Fibroblast of villous mesenchyme (primary cell): ENCODE measurements at regions not wholly inside any gene's neighbourhood (a gene's known extent, or its start where the extent isn't known, plus 50 kb on each side); places are given as distances from the start of the nearest gene placed in this dataset.

Source experiments
- DNase-seq: peaks from one replicate; pipeline ENCODE4 v3.0.0-alpha.2; 2010; ENCODE audit warnings: low read depth
- H3K4me3 ChIP-seq: 2 replicates; pipeline ENCODE4 v1.5.1; 2011; ENCODE audit warnings: low read depth, mild to moderate bottlenecking, low read length
- CTCF ChIP-seq: IDR thresholded peaks from 2 replicates; pipeline ENCODE4 v1.5.1; 2012; ENCODE audit warnings: low read depth, mild to moderate bottlenecking, low read length; ENCODE audit not compliant: insufficient read depth

GRCh38 chr1:29900712-29901111 is 664.4 kb downstream of the PTPRU start:
- DNase-seq = no peak
- H3K4me3 ChIP-seq = no peak overlapping the region
- TF ChIP-seq CTCF = no peak

GRCh38 chr1:29900104-29900679 is 663.9 kb downstream of the PTPRU start:
- no peak overlapping the region for H3K4me3 ChIP-seq
- no peak for TF ChIP-seq CTCF
- no peak for DNase-seq

GRCh38 chr1:29896791-29897714 is 660.7 kb downstream of the PTPRU start:
- H3K4me3 ChIP-seq = no peak overlapping the region
- TF ChIP-seq CTCF = no peak
- DNase-seq = no peak

DNA sequence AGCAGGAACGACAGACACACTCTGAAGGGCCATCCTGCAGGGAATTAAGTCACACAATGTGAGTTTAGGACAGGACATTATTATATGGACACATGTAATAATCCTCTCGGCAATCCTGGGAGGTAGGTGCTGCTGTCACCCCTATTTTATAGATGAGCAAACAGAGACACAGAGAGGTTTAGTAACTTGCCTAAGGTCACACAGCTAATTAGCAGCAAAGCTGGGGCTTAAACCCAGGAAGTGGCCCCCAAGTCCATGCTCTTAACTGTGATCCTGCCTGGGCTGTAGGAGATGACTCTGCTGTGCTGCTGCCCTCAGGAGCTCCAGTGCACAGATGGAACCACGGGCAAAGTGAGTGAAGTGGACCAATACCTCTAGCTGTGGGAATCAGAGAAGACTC is 660.0 kb downstream of the PTPRU start:
- no peak for DNase-seq
- no peak overlapping the region for H3K4me3 ChIP-seq
- no peak for TF ChIP-seq CTCF

GRCh38 chr1:29895201-29895600 is 658.9 kb downstream of the PTPRU start:
- no peak for TF ChIP-seq CTCF
- DNase-seq = no peak
- no peak overlapping the region for H3K4me3 ChIP-seq

DNA sequence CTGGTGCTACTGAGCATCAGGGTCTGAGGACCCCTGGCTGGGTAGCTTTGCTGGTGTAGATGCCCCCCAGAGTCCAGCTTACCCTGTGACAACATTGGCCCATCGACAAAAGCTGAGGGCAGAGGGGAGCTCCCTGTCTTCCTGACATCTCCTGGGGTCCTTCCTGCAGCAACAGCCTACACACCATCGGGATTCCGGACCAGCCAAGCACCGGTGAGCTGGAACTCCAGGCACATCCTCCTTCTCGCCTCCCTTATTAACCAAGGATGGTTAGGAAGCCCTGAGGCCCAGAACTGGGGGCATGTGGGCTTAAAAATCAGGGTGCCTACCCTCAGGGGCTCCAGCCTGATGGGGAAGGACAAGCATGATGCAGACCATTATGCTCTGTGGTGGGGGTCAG is 658.0 kb downstream of the PTPRU start:
- DNase-seq = no peak
- no peak for TF ChIP-seq CTCF
- H3K4me3 ChIP-seq = no peak overlapping the region
